ENCODE measurements at regions not wholly inside any gene's neighbourhood (a gene's known extent, or its start where the extent isn't known, plus 50 kb on each side); places are given as distances from the start of the nearest gene placed in this dataset.

GRCh38 chr3:127042634-127043033, 59.7 kb downstream of the PLXNA1 start:
- TF ChIP-seq CTCF (IDR thresholded peaks at IDR 0.05) (no peak), ZFX (IDR thresholded peaks at IDR 0.05; ENCODE audit: borderline replicate concordance) (no peak)
